Astrocyte (in vitro differentiated cells and primary cell): ENCODE measurements at regions not wholly inside any gene's neighbourhood (a gene's known extent, or its start where the extent isn't known, plus 50 kb on each side); places are given as distances from the start of the nearest gene placed in this dataset.

Source experiments
- DNase-seq: peaks from one replicate; pipeline ENCODE4 v3.0.0-alpha.2; 2010; ENCODE audit warnings: low read depth
- FAIRE-seq: peaks from 2 replicates; lab custom pipeline; 2011; peaks lifted over from hg19 to GRCh38; lab: Jason Lieb, UNC
- H2AFZ ChIP-seq: 2 replicates; pipeline ENCODE4 v1.6.0; 2012; ENCODE audit warnings: low read depth, low read length, inconsistent platforms
- H3K27ac ChIP-seq: 2 replicates; pipeline ENCODE4 v1.5.1; 2011; ENCODE audit warnings: low read depth, low read length, inconsistent platforms
- H3K27me3 ChIP-seq: 2 replicates; pipeline ENCODE4 v1.6.0; 2011; ENCODE audit warnings: low read length, inconsistent platforms; ENCODE audit not compliant: insufficient read depth
- H3K36me3 ChIP-seq: 2 replicates; pipeline ENCODE4 v1.5.1; 2011; ENCODE audit warnings: low read length, inconsistent platforms; ENCODE audit not compliant: insufficient read depth
- H3K4me1 ChIP-seq: 2 replicates; pipeline ENCODE4 v1.5.1; 2011; ENCODE audit warnings: low read length, inconsistent platforms; ENCODE audit not compliant: insufficient read depth
- H3K4me2 ChIP-seq: 2 replicates; pipeline ENCODE4 v1.6.0; 2012; ENCODE audit warnings: low read length, inconsistent platforms
- H3K4me3 ChIP-seq: 2 replicates; pipeline ENCODE4 v1.5.1; 2011; ENCODE audit warnings: low read depth, mild to moderate bottlenecking, low read length, inconsistent platforms; ENCODE audit not compliant: insufficient read depth
- H3K79me2 ChIP-seq: 2 replicates; pipeline ENCODE4 v1.6.0; 2012; ENCODE audit warnings: mild to moderate bottlenecking, low read length, inconsistent platforms; ENCODE audit not compliant: insufficient read depth
- H3K9ac ChIP-seq: 2 replicates; pipeline ENCODE4 v1.6.0; 2012; ENCODE audit warnings: mild to moderate bottlenecking, low read length, inconsistent platforms
- H3K9me3 ChIP-seq: 2 replicates; pipeline ENCODE4 v1.5.1; 2012; ENCODE audit warnings: low read depth, mild to moderate bottlenecking, low read length, inconsistent platforms; ENCODE audit not compliant: insufficient read depth
- H4K20me1 ChIP-seq: 2 replicates; pipeline ENCODE4 v1.6.0; 2012; ENCODE audit warnings: low read length, inconsistent platforms; ENCODE audit not compliant: insufficient read depth
- H3K27ac Mint-ChIP-seq: one replicate; pipeline ENCODE4 v1.8.0; 2021; ENCODE audit warnings: mild to moderate bottlenecking, mixed read lengths; ENCODE audit not compliant: unreplicated experiment
- H3K27me3 Mint-ChIP-seq: one replicate; pipeline ENCODE4 v1.8.0; 2021; ENCODE audit warnings: low read depth, mixed read lengths; ENCODE audit not compliant: unreplicated experiment
- H3K36me3 Mint-ChIP-seq: one replicate; pipeline ENCODE4 v1.8.0; 2021; ENCODE audit warnings: low read depth, mixed read lengths; ENCODE audit not compliant: unreplicated experiment
- H3K4me1 Mint-ChIP-seq: one replicate; pipeline ENCODE4 v1.8.0; 2021; ENCODE audit warnings: low read depth, mixed read lengths; ENCODE audit not compliant: unreplicated experiment
- H3K4me3 Mint-ChIP-seq: one replicate; pipeline ENCODE4 v1.8.0; 2021; ENCODE audit warnings: mild to moderate bottlenecking, moderate library complexity, mixed read lengths; ENCODE audit not compliant: unreplicated experiment
- H3K9me3 Mint-ChIP-seq: one replicate; pipeline ENCODE4 v1.8.0; 2021; ENCODE audit warnings: mild to moderate bottlenecking, mixed read lengths; ENCODE audit not compliant: unreplicated experiment
- CTCF ChIP-seq: IDR thresholded peaks from 2 replicates; pipeline ENCODE4 v1.5.1; 2011; ENCODE audit warnings: low read depth, mild to moderate bottlenecking, inconsistent platforms, low read length, moderate library complexity; ENCODE audit not compliant: insufficient read depth
- EZH2 ChIP-seq: IDR thresholded peaks from 2 replicates; pipeline ENCODE4 v1.6.1; 2012; ENCODE audit warnings: mild to moderate bottlenecking, low read length, inconsistent platforms; ENCODE audit not compliant: insufficient read depth

GRCh38 chr16:72261127-72261526 lies 89.2 kb upstream of the PMFBP1 start:
- Histone ChIP-seq H3K79me2 (no peaks in the 10 kb centered on the region), H3K27ac (no peak overlapping the region), H3K36me3 (no peaks in the 10 kb centered on the region), H3K9ac (no peak overlapping the region), H3K9me3 (no peaks in the 10 kb centered on the region), H3K27me3 (no peaks in the 10 kb centered on the region), H3K4me3 (no peak overlapping the region), H4K20me1 (no peaks in the 10 kb centered on the region), H2AFZ (no peak overlapping the region), H3K4me2 (no peak overlapping the region), H3K4me1 (no peaks in the 10 kb centered on the region)
- Mint-ChIP-seq H3K27me3 (no peaks in the 10 kb centered on the region), H3K27ac (no peak overlapping the region), H3K4me3 (no peak overlapping the region), H3K9me3 (peaks cover 2% of the 10 kb centered on the region), H3K4me1 (peaks cover 7% of the 10 kb centered on the region), H3K36me3 (no peaks in the 10 kb centered on the region)
- no peak for FAIRE-seq
- TF ChIP-seq EZH2 (no peak), CTCF (no peak)
- no peak for DNase-seq

GRCh38 chr16:72256398-72257066 lies 84.6 kb upstream of the PMFBP1 start:
- H3K27me3 Mint-ChIP-seq = no peaks in the 10 kb centered on the region
- no peaks in the 10 kb centered on the region for H3K9me3 ChIP-seq
- TF ChIP-seq EZH2 = no peak
- TF ChIP-seq CTCF = no peak
- H3K4me1 Mint-ChIP-seq = peaks cover 7% of the 10 kb centered on the region
- no peak overlapping the region for H3K27ac Mint-ChIP-seq
- peaks cover 2% of the 10 kb centered on the region for H3K9me3 Mint-ChIP-seq
- no peak overlapping the region for H3K27ac ChIP-seq
- no peaks in the 10 kb centered on the region for H3K36me3 ChIP-seq
- DNase-seq (peak; percentile 79), FAIRE-seq (no peak)
- no peaks in the 10 kb centered on the region for H3K79me2 ChIP-seq
- no peaks in the 10 kb centered on the region for H3K4me1 ChIP-seq
- no peak overlapping the region for H3K9ac ChIP-seq
- no peaks in the 10 kb centered on the region for H4K20me1 ChIP-seq
- H3K4me2 ChIP-seq = no peak overlapping the region
- H2AFZ ChIP-seq = no peak overlapping the region
- no peaks in the 10 kb centered on the region for H3K36me3 Mint-ChIP-seq
- no peak overlapping the region for H3K4me3 Mint-ChIP-seq
- no peak overlapping the region for H3K4me3 ChIP-seq
- H3K27me3 ChIP-seq = no peaks in the 10 kb centered on the region

GRCh38 chr16:72255786-72256185 lies 83.8 kb upstream of the PMFBP1 start:
- Histone ChIP-seq H3K4me1 (no peaks in the 10 kb centered on the region), H3K27ac (no peak overlapping the region), H3K9ac (no peak overlapping the region), H4K20me1 (no peaks in the 10 kb centered on the region), H3K4me3 (no peak overlapping the region), H3K27me3 (no peaks in the 10 kb centered on the region), H3K9me3 (no peaks in the 10 kb centered on the region), H3K36me3 (no peaks in the 10 kb centered on the region), H3K79me2 (no peaks in the 10 kb centered on the region), H3K4me2 (no peak overlapping the region), H2AFZ (no peak overlapping the region)
- H3K36me3 Mint-ChIP-seq = no peaks in the 10 kb centered on the region
- peak; percentile 68 for FAIRE-seq
- no peak overlapping the region for H3K27ac Mint-ChIP-seq
- peaks cover 2% of the 10 kb centered on the region for H3K9me3 Mint-ChIP-seq
- H3K4me3 Mint-ChIP-seq = no peak overlapping the region
- H3K27me3 Mint-ChIP-seq = no peaks in the 10 kb centered on the region
- peaks cover 7% of the 10 kb centered on the region for H3K4me1 Mint-ChIP-seq
- DNase-seq = no peak
- no peak for TF ChIP-seq CTCF
- TF ChIP-seq EZH2 = no peak
